Psoas muscle (tissue), 7 donors: ENCODE measurements at regions not wholly inside any gene's neighbourhood (a gene's known extent, or its start where the extent isn't known, plus 50 kb on each side); places are given as distances from the start of the nearest gene placed in this dataset.
A peak's percentile ranks its signal among the peaks of the same experiment; 100 is the strongest.

Experiments
- ATAC-seq, 4 donors: fragments of 200-7000 bp; cut with Tn5 transposase; one replicate each; pipeline ENCODE4 v1.9.1; 2020; ENCODE audit warnings: moderate library complexity in 3 of 4, mild to moderate bottlenecking in 2 of 4
- DNase-seq, 2 donors: peaks; one replicate each; pipeline ENCODE4 v3.0.0-alpha.2; 2020
- H3K27ac ChIP-seq: fragments of 200-600 bp; one replicate; pipeline ENCODE4 v1.8.0; 2022
- H3K27me3 ChIP-seq, 3 donors: fragments of 200-600 bp in 1 of 3; one replicate each; pipeline versions ENCODE4 v1.6.1 to v1.8.0; 2013 to 2022; ENCODE audit warnings: low read length in 2 of 3, mild to moderate bottlenecking in 2 of 3, moderate library complexity in 1 of 3; ENCODE audit not compliant: insufficient read depth in 3 of 3
- H3K36me3 ChIP-seq, 2 donors: fragments of 200-600 bp in 1 of 2; one replicate each; pipeline versions ENCODE4 v1.6.1 to v1.8.0; 2013 to 2022; ENCODE audit warnings: low read depth in 1 of 2, mild to moderate bottlenecking in 1 of 2, moderate library complexity in 1 of 2; ENCODE audit not compliant: insufficient read depth in 1 of 2
- H3K4me1 ChIP-seq: fragments of 200-600 bp; one replicate; pipeline ENCODE4 v1.8.0; 2022
- H3K4me3 ChIP-seq: fragments of 200-600 bp; one replicate; pipeline ENCODE4 v1.8.0; 2022; ENCODE audit warnings: mild to moderate bottlenecking
- H3K9me3 ChIP-seq: fragments of 200-600 bp; one replicate; pipeline ENCODE4 v1.8.0; 2022
- WGBS, 3 donors: extraction: QIAGEN DNeasy Blood & Tissue Kit; methylation state at CpG; one replicate each; pipeline versions ENCODE4 v1.1.6 to v1.1.7; 2013; 5-methylcytosine and 5-hydroxymethylcytosine counted together
- intact Hi-C, 2 donors: fragments of 100-400 bp; cut with DNase I; formaldehyde crosslinking; loops; one replicate each; pipeline versions ENCODE4 v1.11.0 to v1.14.2; 2022
- TF ChIP-seq, protein P1 (sequence below): fragments of 200-600 bp; IDR thresholded peaks from one replicate; pipeline ENCODE4 v1.8.0; 2022; ENCODE audit warnings: antibody characterized with exemption
- donor health status: healthy with polysubstance abuse.
- donor health status: DM: no; HTN: no; CAD: no; lungs with moderate emphysema.
- donor health status: Bipolar disorder and iron deficiency.
- donor health status: healthy.
- donor health status: DM: yes; HTN: yes; CAD: no.
- donor health status: DM: no; HTN: no; CAD: no.
- donor health status: DM: yes; HTN: yes; CAD: no.

DNA sequence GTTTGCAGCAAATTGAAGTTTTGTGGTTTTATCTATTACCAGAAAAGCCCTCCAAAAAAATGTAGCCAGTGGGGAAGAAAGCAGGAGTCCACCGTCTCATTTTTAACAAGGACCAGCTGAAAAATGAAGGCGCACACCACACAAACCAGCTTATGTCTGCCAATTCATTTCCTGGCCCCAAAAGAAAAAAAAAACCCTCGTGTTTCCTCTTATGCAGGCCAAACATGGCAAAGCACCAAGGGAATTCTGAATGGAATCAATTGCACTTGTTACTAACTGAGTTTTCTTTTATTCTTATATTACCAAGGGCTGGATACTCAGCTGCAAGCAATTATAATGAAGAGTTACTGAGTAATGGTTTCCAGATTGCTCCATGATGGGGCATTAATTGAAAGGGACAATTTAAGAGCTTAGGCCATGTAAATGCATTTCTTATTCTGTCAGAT is 428.3 kb upstream of the NPVF start:
- Histone ChIP-seq H3K9me3 (no peaks in the 10 kb centered on the region), H3K27ac (no peak overlapping the region), H3K4me3 (no peak overlapping the region), H3K4me1 (no peaks in the 10 kb centered on the region), H3K27me3 (no peaks in the 10 kb centered on the region), H3K36me3 (no peaks in the 10 kb centered on the region)
- DNase-seq, result no peak
- no peak for ATAC-seq
- TF ChIP-seq, protein P1, sequence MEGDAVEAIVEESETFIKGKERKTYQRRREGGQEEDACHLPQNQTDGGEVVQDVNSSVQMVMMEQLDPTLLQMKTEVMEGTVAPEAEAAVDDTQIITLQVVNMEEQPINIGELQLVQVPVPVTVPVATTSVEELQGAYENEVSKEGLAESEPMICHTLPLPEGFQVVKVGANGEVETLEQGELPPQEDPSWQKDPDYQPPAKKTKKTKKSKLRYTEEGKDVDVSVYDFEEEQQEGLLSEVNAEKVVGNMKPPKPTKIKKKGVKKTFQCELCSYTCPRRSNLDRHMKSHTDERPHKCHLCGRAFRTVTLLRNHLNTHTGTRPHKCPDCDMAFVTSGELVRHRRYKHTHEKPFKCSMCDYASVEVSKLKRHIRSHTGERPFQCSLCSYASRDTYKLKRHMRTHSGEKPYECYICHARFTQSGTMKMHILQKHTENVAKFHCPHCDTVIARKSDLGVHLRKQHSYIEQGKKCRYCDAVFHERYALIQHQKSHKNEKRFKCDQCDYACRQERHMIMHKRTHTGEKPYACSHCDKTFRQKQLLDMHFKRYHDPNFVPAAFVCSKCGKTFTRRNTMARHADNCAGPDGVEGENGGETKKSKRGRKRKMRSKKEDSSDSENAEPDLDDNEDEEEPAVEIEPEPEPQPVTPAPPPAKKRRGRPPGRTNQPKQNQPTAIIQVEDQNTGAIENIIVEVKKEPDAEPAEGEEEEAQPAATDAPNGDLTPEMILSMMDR, result no peak
- intact Hi-C loops, result no loop called here
- WGBS, 3 donors, result 24 to 47% (median 29%) methylated on average over 3 of the region's 3 CpGs

DNA sequence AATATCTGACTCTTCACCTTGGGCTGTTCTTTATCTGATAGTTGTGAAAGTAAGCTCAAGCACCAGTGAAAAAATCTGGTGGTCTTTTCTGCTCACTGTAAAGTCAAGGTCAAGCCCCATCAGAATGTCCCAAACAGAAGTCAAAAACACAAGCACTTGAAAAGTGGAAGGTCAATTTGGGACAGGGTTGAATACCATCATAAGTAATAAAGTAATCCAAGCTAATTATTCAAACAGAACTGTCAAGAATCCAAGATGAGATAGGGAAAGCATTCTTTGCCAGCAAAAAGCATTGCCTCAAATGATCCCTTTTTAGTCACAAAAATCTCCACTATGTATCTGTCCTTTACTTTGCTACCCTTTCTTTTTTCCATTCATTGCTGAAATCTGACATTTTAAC is 430.1 kb upstream of the NPVF start:
- TF ChIP-seq, protein P1, result no peak
- DNase-seq (no peak), ATAC-seq (no peak)
- no peaks in the 10 kb centered on the region for H3K36me3 ChIP-seq
- intact Hi-C loops, result no loop called here
- H3K4me3 ChIP-seq, result no peak overlapping the region
- H3K27me3 ChIP-seq, result no peaks in the 10 kb centered on the region
- no peak overlapping the region for H3K27ac ChIP-seq
- peaks cover 11% of the 10 kb centered on the region for H3K4me1 ChIP-seq
- H3K9me3 ChIP-seq, result no peaks in the 10 kb centered on the region

- 66 to 70% (median 67%) methylated on average over 6 of the region's 6 CpGs for WGBS, 3 donors
- DNase-seq (no peak), ATAC-seq (no peak)
- no peaks in the 10 kb centered on the region for H3K27me3 ChIP-seq
- TF ChIP-seq, protein P1, result no peak
- H3K4me1 ChIP-seq, result peaks cover 23% of the 10 kb centered on the region
- H3K9me3 ChIP-seq, result no peaks in the 10 kb centered on the region
- H3K27ac ChIP-seq, result no peak overlapping the region
- no peak overlapping the region for H3K4me3 ChIP-seq
- intact Hi-C loops, result loop anchor here in 1 of 2 donors (5.0 kb wide), 2 partner anchors 43 to 187 kb away; no protein-coding TSS in a partner anchor
- H3K36me3 ChIP-seq, result no peaks in the 10 kb centered on the region
Measured at GRCh38 chr7:25659841-25660240, 431.6 kb upstream of the NPVF start.

GRCh38 chr7:25662841-25663800 is 434.8 kb upstream of the NPVF start:
- no peaks in the 10 kb centered on the region for H3K27me3 ChIP-seq
- peak; percentile 64 to 88 (median 84) for ATAC-seq
- peak overlapping the region; percentile 8 for H3K4me3 ChIP-seq
- peak overlapping the region; percentile 57 for H3K27ac ChIP-seq
- 20 to 33% (median 24%) methylated on average over 10 of the region's 10 CpGs for WGBS, 3 donors
- no peaks in the 10 kb centered on the region for H3K9me3 ChIP-seq
- TF ChIP-seq, protein P1, result no peak
- DNase-seq, result peak; percentile 23 to 66
- intact Hi-C loops, result loop anchor here in 1 of 2 donors (5.0 kb wide), 2 partner anchors 46 to 184 kb away; no protein-coding TSS in a partner anchor
- no peaks in the 10 kb centered on the region for H3K36me3 ChIP-seq
- H3K4me1 ChIP-seq, result peaks cover 23% of the 10 kb centered on the region
